Endothelial cell of umbilical vein (primary cell): ENCODE measurements at regions not wholly inside any gene's neighbourhood (a gene's known extent, or its start where the extent isn't known, plus 50 kb on each side); places are given as distances from the start of the nearest gene placed in this dataset.

Source experiments
- BruUV-seq: library from RNA; stranded (reverse); fragments of 400-500 nt; replicated peaks from 2 replicates; lab custom pipeline; 2021; lab: Mats Ljungman, UMichigan
- CTCF ChIA-PET: fragments of 300-600, 350-600 bp; sonication (Branson Sonifier 250); formaldehyde crosslinking; loops from one replicate; lab custom pipeline; 2021; ENCODE audit warnings: antibody characterized with exemption, inconsistent platforms; lab: Charles Lee
- POLR2A ChIA-PET: fragments of 300-600, 350-600 bp; sonication (Branson Sonifier 250); formaldehyde crosslinking; loops from one replicate; lab custom pipeline; 2021; ENCODE audit warnings: antibody characterized with exemption, inconsistent platforms; lab: Charles Lee
- DNase-seq: peaks from one replicate; pipeline ENCODE4 v3.0.0-alpha.2; 2011; ENCODE audit warnings: low read depth, low spot score
- FAIRE-seq: peaks from 2 replicates; lab custom pipeline; 2011; peaks lifted over from hg19 to GRCh38; lab: Jason Lieb, UNC
- H2AFZ ChIP-seq: 2 replicates; pipeline ENCODE4 v1.6.0; 2012; ENCODE audit warnings: low read depth, low read length, control low read depth, inconsistent platforms
- H3K27ac ChIP-seq: 2 replicates; pipeline ENCODE4 v1.5.1; 2011; ENCODE audit warnings: low read depth, mild to moderate bottlenecking, control low read depth, low read length, moderate library complexity; ENCODE audit not compliant: insufficient read depth
- H3K27me3 ChIP-seq, 2 experiments: 2 replicates each; pipeline versions ENCODE4 v1.6.0 to v1.6.1; 2011; ENCODE audit warnings: low read length in 2 of 2, mixed read lengths in 1 of 2; ENCODE audit not compliant: control insufficient read depth in 2 of 2, insufficient read depth in 2 of 2
- H3K36me3 ChIP-seq, 2 experiments: 2 replicates in 1 of 2; 3 replicates in 1 of 2; pipeline ENCODE4 v1.5.1; 2011; ENCODE audit warnings: low read length in 2 of 2, mild to moderate bottlenecking in 1 of 2, moderate library complexity in 1 of 2; ENCODE audit not compliant: control insufficient read depth in 2 of 2, insufficient read depth in 2 of 2; ENCODE audit errors: extremely low read depth in 1 of 2
- H3K4me1 ChIP-seq: 3 replicates; pipeline ENCODE4 v1.5.1; 2011; ENCODE audit warnings: mild to moderate bottlenecking, low read length; ENCODE audit not compliant: control insufficient read depth, insufficient read depth; ENCODE audit errors: extremely low read depth
- H3K4me2 ChIP-seq: 2 replicates; pipeline ENCODE4 v1.6.1; 2011; ENCODE audit warnings: low read length, control low read depth, mixed read lengths; ENCODE audit not compliant: insufficient read depth
- H3K4me3 ChIP-seq, 3 experiments: fragments of 200-600 bp in 1 of 3; sonication (generic), shearing (Covaris generic) in 1 of 3; replicated peaks in 1 of 3; 2 replicates each; pipeline ENCODE4 v1.5.1; 2011 to 2016; ENCODE audit warnings: control low read depth in 3 of 3, low read length in 3 of 3, mild to moderate bottlenecking in 2 of 3, inconsistent platforms in 1 of 3, low read depth in 1 of 3, moderate library complexity in 1 of 3; ENCODE audit not compliant: insufficient read depth in 1 of 3
- H3K79me2 ChIP-seq: 2 replicates; pipeline ENCODE4 v1.6.0; 2012; ENCODE audit warnings: low read length, inconsistent platforms; ENCODE audit not compliant: control insufficient read depth, insufficient read depth
- H3K9ac ChIP-seq: replicated peaks from 2 replicates; pipeline ENCODE3; 2011; ENCODE audit warnings: low read length, control low read depth; ENCODE audit not compliant: insufficient read depth; ENCODE audit errors: extremely low read depth
- H3K9me1 ChIP-seq: replicated peaks from 3 replicates; pipeline ENCODE4 v1.6.0; 2011; ENCODE audit warnings: mild to moderate bottlenecking, low read length; ENCODE audit not compliant: control insufficient read depth, insufficient read depth; ENCODE audit errors: extremely low read depth
- H3K9me3 ChIP-seq: replicated peaks from 2 replicates; pipeline ENCODE4 v1.5.1; 2012; ENCODE audit warnings: low read length, inconsistent platforms; ENCODE audit not compliant: control insufficient read depth, insufficient read depth
- H4K20me1 ChIP-seq: replicated peaks from 2 replicates; pipeline ENCODE3; 2011; ENCODE audit warnings: mild to moderate bottlenecking, low read length; ENCODE audit not compliant: control insufficient read depth, insufficient read depth; ENCODE audit errors: extremely low read depth
- EZH2 ChIP-seq: IDR thresholded peaks from 2 replicates; pipeline ENCODE4 v1.6.1; 2012; ENCODE audit warnings: borderline replicate concordance, low read depth, mild to moderate bottlenecking, moderate library complexity, low read length, inconsistent platforms; ENCODE audit not compliant: severe bottlenecking
- GATA2 ChIP-seq: IDR thresholded peaks from 2 replicates; pipeline ENCODE4 v1.7.0; 2011; ENCODE audit warnings: low read depth, mild to moderate bottlenecking, moderate library complexity, mixed read lengths, low read length; ENCODE audit not compliant: insufficient read length, insufficient read depth
- JUN ChIP-seq: IDR thresholded peaks from 2 replicates; pipeline ENCODE4 v1.6.1; 2011; ENCODE audit warnings: borderline replicate concordance, low read depth; ENCODE audit not compliant: insufficient read length, insufficient read depth
- POLR2AphosphoS5 ChIP-seq: IDR thresholded peaks from 2 replicates; pipeline ENCODE4 v1.6.1; 2012; ENCODE audit warnings: low read depth, mild to moderate bottlenecking, control low read depth, low read length, moderate library complexity; ENCODE audit not compliant: insufficient read depth
- dilution Hi-C: fragments of 300-500 bp; cut with MboI; formaldehyde crosslinking; loops from one replicate; pipeline ENCODE4 v1.15.0; 2019; ENCODE audit warnings: low sequenced_read_pairs; ENCODE audit not compliant: extremely low pct_ligation_motif_present
- intact Hi-C: fragments of 100-400 bp; cut with micrococcal nuclease; formaldehyde crosslinking; loops from one replicate; pipeline ENCODE4 v1.10.0; 2022
- TF ChIP-seq, protein P1 (sequence below): IDR thresholded peaks from 2 replicates; pipeline ENCODE4 v1.6.1; 2011; ENCODE audit not compliant: insufficient read depth, insufficient read length
- TF ChIP-seq, protein P2 (sequence below), 2 donors: IDR thresholded peaks; 1 replicate in 1 of 2; 2 replicates in 1 of 2; pipeline ENCODE4 v1.5.1; 2011; ENCODE audit warnings: low read length in 2 of 2, mild to moderate bottlenecking in 2 of 2, moderate library complexity in 2 of 2, control low read depth in 1 of 2, inconsistent platforms in 1 of 2, low read depth in 1 of 2; ENCODE audit not compliant: insufficient read depth in 1 of 2; ENCODE audit errors: extremely low read depth in 1 of 2

DNA sequence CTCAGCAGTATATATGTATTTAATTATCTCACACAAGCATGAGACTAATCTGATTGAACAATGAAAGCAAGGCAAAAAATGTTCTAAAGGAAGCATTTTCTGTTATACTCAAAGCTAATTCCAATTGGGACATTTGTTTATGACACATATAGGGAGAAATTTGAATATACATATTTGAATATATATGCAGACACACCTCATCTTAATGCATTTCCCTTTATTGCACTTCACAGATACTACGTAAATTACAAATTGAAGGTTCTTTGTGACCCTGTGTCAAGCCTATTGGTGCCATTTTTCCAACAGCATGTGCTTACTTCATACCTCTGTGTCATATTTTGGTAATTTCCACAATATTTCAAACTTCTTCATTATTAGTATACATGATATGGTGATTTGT, 132.1 kb upstream of the STEAP1 start:
- Histone ChIP-seq H3K9me3 (no peaks in the 10 kb centered on the region), H3K79me2 (no peaks in the 10 kb centered on the region), H3K27ac (no peak overlapping the region), H3K36me3 (no peaks in the 10 kb centered on the region), H3K4me1 (no peaks in the 10 kb centered on the region), H3K4me3 (no peak overlapping the region), H3K9me1 (no peaks in the 10 kb centered on the region), H3K9ac (no peak overlapping the region), H4K20me1 (no peaks in the 10 kb centered on the region), H3K27me3 (no peaks in the 10 kb centered on the region), H3K4me2 (no peak overlapping the region), H2AFZ (no peak overlapping the region)
- intact Hi-C loops, result no loop called here
- dilution Hi-C loops, result no loop called here
- FAIRE-seq (no peak), DNase-seq (no peak)
- BruUV-seq, result no TSS peak
- TF ChIP-seq JUN (no peak), GATA2 (no peak), EZH2 (no peak), POLR2AphosphoS5 (no peak)
- TF ChIP-seq, protein P1, sequence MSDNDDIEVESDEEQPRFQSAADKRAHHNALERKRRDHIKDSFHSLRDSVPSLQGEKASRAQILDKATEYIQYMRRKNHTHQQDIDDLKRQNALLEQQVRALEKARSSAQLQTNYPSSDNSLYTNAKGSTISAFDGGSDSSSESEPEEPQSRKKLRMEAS, result no peak
- TF ChIP-seq, protein P2, sequence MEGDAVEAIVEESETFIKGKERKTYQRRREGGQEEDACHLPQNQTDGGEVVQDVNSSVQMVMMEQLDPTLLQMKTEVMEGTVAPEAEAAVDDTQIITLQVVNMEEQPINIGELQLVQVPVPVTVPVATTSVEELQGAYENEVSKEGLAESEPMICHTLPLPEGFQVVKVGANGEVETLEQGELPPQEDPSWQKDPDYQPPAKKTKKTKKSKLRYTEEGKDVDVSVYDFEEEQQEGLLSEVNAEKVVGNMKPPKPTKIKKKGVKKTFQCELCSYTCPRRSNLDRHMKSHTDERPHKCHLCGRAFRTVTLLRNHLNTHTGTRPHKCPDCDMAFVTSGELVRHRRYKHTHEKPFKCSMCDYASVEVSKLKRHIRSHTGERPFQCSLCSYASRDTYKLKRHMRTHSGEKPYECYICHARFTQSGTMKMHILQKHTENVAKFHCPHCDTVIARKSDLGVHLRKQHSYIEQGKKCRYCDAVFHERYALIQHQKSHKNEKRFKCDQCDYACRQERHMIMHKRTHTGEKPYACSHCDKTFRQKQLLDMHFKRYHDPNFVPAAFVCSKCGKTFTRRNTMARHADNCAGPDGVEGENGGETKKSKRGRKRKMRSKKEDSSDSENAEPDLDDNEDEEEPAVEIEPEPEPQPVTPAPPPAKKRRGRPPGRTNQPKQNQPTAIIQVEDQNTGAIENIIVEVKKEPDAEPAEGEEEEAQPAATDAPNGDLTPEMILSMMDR (IDR thresholded peaks at IDR 0.05; ENCODE audit: extremely low read depth in 1 of 2, insufficient read depth in 1 of 2, low read depth in 1 of 2, low read length in 2 of 2), result no peak
- ChIA-PET CTCF (no interaction called here), POLR2A (no interaction called here)
